HG03039 (cell line): ENCODE measurements at regions not wholly inside any gene's neighbourhood (a gene's known extent, or its start where the extent isn't known, plus 50 kb on each side); places are given as distances from the start of the nearest gene placed in this dataset.

ENCODE experiments used
- ATAC-seq: cut with Tn5 transposase; IDR thresholded peaks from one replicate; pipeline ENCODE4 v1.9.1; 2021; ENCODE audit warnings: mild to moderate bottlenecking, moderate library complexity; ENCODE audit not compliant: unreplicated experiment

GRCh38 chr10:33126742-33127141 lies 168.7 kb upstream of the ITGB1 start:
- no peak for ATAC-seq

- ATAC-seq = no peak
Observed at GRCh38 chr10:33125522-33126517, 167.8 kb upstream of the ITGB1 start.

GRCh38 chr10:33125111-33125510 lies 167.1 kb upstream of the ITGB1 start:
- no peak for ATAC-seq

- ATAC-seq = no peak
Observed at GRCh38 chr10:33123680-33124079, 165.7 kb upstream of the ITGB1 start.

GRCh38 chr10:33122014-33122809 lies 164.2 kb upstream of the ITGB1 start:
- no peak for ATAC-seq

- ATAC-seq = peak; percentile 71
Observed at GRCh38 chr10:33120700-33121099, 162.7 kb upstream of the ITGB1 start.

- no peak for ATAC-seq
Observed at GRCh38 chr10:33120275-33120674, 162.2 kb upstream of the ITGB1 start.

- ATAC-seq = no peak
Observed at GRCh38 chr10:33117816-33118215, 159.8 kb upstream of the ITGB1 start.

GRCh38 chr10:33117230-33117629 lies 159.2 kb upstream of the ITGB1 start:
- ATAC-seq = no peak

- no peak for ATAC-seq
Observed at GRCh38 chr10:33115738-33116719, 158.0 kb upstream of the ITGB1 start.

GRCh38 chr10:33114451-33114952 lies 156.5 kb upstream of the ITGB1 start:
- ATAC-seq = no peak

- no peak for ATAC-seq
Observed at GRCh38 chr10:33113466-33113865, 155.4 kb upstream of the ITGB1 start.

GRCh38 chr10:33112831-33113455 lies 154.9 kb upstream of the ITGB1 start:
- ATAC-seq = no peak

- no peak for ATAC-seq
Observed at GRCh38 chr10:33111488-33112051, 153.5 kb upstream of the ITGB1 start.

GRCh38 chr10:33109788-33110469 lies 151.9 kb upstream of the ITGB1 start:
- ATAC-seq = no peak

GRCh38 chr10:33109384-33109783 lies 151.4 kb upstream of the ITGB1 start:
- no peak for ATAC-seq

GRCh38 chr10:33107953-33108352 lies 149.9 kb upstream of the ITGB1 start:
- ATAC-seq = no peak

- ATAC-seq = no peak
Observed at GRCh38 chr10:33106767-33107166, 148.7 kb upstream of the ITGB1 start.

GRCh38 chr10:33103863-33104379 lies 145.9 kb upstream of the ITGB1 start:
- ATAC-seq = no peak
